HG03159 (cell line): ENCODE measurements at regions not wholly inside any gene's neighbourhood (a gene's known extent, or its start where the extent isn't known, plus 50 kb on each side); places are given as distances from the start of the nearest gene placed in this dataset.
"Not testable (repeated sequence)": the region's sequence is repeated elsewhere in the genome, so short reads cannot be mapped to it uniquely, and the experiment has no call there.

Experiments
- ATAC-seq: cut with Tn5 transposase; IDR thresholded peaks from one replicate; pipeline ENCODE4 v1.9.1; 2021; ENCODE audit warnings: mild to moderate bottlenecking, moderate library complexity; ENCODE audit not compliant: unreplicated experiment

- ATAC-seq, result no peak
Measured at GRCh38 chr5:99191206-99191745, 262.5 kb upstream of the CHD1 start.

GRCh38 chr5:99187611-99188010 is 258.8 kb upstream of the CHD1 start:
- no peak for ATAC-seq

GRCh38 chr5:99179206-99179605 is 250.4 kb upstream of the CHD1 start:
- ATAC-seq, result no peak

GRCh38 chr5:99177796-99178195 is 249.0 kb upstream of the CHD1 start:
- ATAC-seq, result no peak

- ATAC-seq, result no peak
Measured at GRCh38 chr5:99176186-99176585, 247.4 kb upstream of the CHD1 start.

GRCh38 chr5:99169309-99169708 is 240.5 kb upstream of the CHD1 start:
- no peak for ATAC-seq

GRCh38 chr5:99161538-99161937 is 232.7 kb upstream of the CHD1 start:
- ATAC-seq, result not testable (repeated sequence)

- no peak for ATAC-seq
Measured at GRCh38 chr5:99156688-99157087, 227.9 kb upstream of the CHD1 start.

GRCh38 chr5:99143283-99143795 is 214.5 kb upstream of the CHD1 start:
- not testable (repeated sequence) for ATAC-seq

- ATAC-seq, result no peak
Measured at GRCh38 chr5:99141534-99142128, 212.8 kb upstream of the CHD1 start.

- no peak for ATAC-seq
Measured at GRCh38 chr5:99138911-99139310, 210.1 kb upstream of the CHD1 start.

GRCh38 chr5:99133921-99134320 is 205.1 kb upstream of the CHD1 start:
- ATAC-seq, result no peak

GRCh38 chr5:99129768-99130501 is 201.1 kb upstream of the CHD1 start:
- ATAC-seq, result no peak

- no peak for ATAC-seq
Measured at GRCh38 chr5:99122976-99123375, 194.2 kb upstream of the CHD1 start.

- no peak for ATAC-seq
Measured at GRCh38 chr5:99119326-99119725, 190.5 kb upstream of the CHD1 start.

GRCh38 chr5:99116526-99116925 is 187.7 kb upstream of the CHD1 start:
- no peak for ATAC-seq

- ATAC-seq, result no peak
Measured at GRCh38 chr5:99109894-99110293, 181.1 kb upstream of the CHD1 start.

- ATAC-seq, result no peak
Measured at GRCh38 chr5:99105216-99105615, 176.4 kb upstream of the CHD1 start.

- ATAC-seq, result no peak
Measured at GRCh38 chr5:99104538-99105132, 175.8 kb upstream of the CHD1 start.

GRCh38 chr5:99102073-99102697 is 173.4 kb upstream of the CHD1 start:
- ATAC-seq, result no peak

GRCh38 chr5:99099691-99100090 is 170.9 kb upstream of the CHD1 start:
- no peak for ATAC-seq
